Keratinocyte (primary cell): ENCODE measurements at regions not wholly inside any gene's neighbourhood (a gene's known extent, or its start where the extent isn't known, plus 50 kb on each side); places are given as distances from the start of the nearest gene placed in this dataset.

Experiments
- CTCF ChIP-seq, 3 experiments: IDR thresholded peaks in 1 of 3; conservative IDR thresholded peaks in 1 of 3; optimal IDR thresholded peaks in 1 of 3; 2 replicates in 2 of 3; 3 replicates in 1 of 3; pipeline versions ENCODE3 to v1.5.1; 2011; ENCODE audit warnings: low read length in 3 of 3, mild to moderate bottlenecking in 3 of 3, moderate library complexity in 2 of 3, control low read depth in 1 of 3, inconsistent platforms in 1 of 3; ENCODE audit not compliant: insufficient read depth in 2 of 3; ENCODE audit errors: extremely low read depth in 1 of 3
- EZH2 ChIP-seq: IDR thresholded peaks from one replicate; pipeline ENCODE4 v1.6.1; 2012; ENCODE audit warnings: inconsistent platforms, mild to moderate bottlenecking, low read length, moderate library complexity

GRCh38 chr14:25945746-25946145 lies 652.1 kb downstream of the NOVA1 start:
- no peak for TF ChIP-seq EZH2
- no peak for TF ChIP-seq CTCF (optimal IDR thresholded peaks at IDR 0.05 in 1 of 3, IDR thresholded peaks at IDR 0.05 in 1 of 3, conservative IDR thresholded peaks at IDR 0.05 in 1 of 3; ENCODE audit: extremely low read depth in 1 of 3, insufficient read depth in 2 of 3, low read length in 3 of 3)
